Brain microvascular endothelial cell (primary cell): ENCODE measurements at regions not wholly inside any gene's neighbourhood (a gene's known extent, or its start where the extent isn't known, plus 50 kb on each side); places are given as distances from the start of the nearest gene placed in this dataset.

Experiments
- DNase-seq: peaks from one replicate; pipeline ENCODE4 v3.0.0-alpha.2; 2020
- H3K27ac ChIP-seq: fragments of 250-450 bp; sonication (Bioruptor Pico); 2 replicates; pipeline ENCODE4 v1.5.1; 2020; ENCODE audit warnings: mild to moderate bottlenecking, moderate library complexity
- H3K27me3 ChIP-seq: fragments of 250-450 bp; sonication (Bioruptor Pico); replicated peaks from 2 replicates; pipeline ENCODE4 v1.5.1; 2020; ENCODE audit warnings: mild to moderate bottlenecking
- H3K36me3 ChIP-seq: fragments of 250-450 bp; sonication (Bioruptor Pico); replicated peaks from 2 replicates; pipeline ENCODE4 v1.5.1; 2020; ENCODE audit warnings: mild to moderate bottlenecking
- H3K4me3 ChIP-seq: 2 replicates; pipeline ENCODE4 v1.5.1; 2011; ENCODE audit warnings: low read depth, mild to moderate bottlenecking, control low read depth, low read length, moderate library complexity
- in situ Hi-C: cut with HindIII; loops from 2 replicates; pipeline ENCODE4 v1.10.0; 2017; ENCODE audit warnings: low sequenced_read_pairs, low pct_ligation_motif_present
- TF ChIP-seq, protein P1 (sequence below): IDR thresholded peaks from 2 replicates; pipeline ENCODE4 v1.5.1; 2011; ENCODE audit warnings: low read depth, mild to moderate bottlenecking, moderate library complexity, low read length, control low read depth, inconsistent platforms; ENCODE audit errors: missing control alignments

DNA sequence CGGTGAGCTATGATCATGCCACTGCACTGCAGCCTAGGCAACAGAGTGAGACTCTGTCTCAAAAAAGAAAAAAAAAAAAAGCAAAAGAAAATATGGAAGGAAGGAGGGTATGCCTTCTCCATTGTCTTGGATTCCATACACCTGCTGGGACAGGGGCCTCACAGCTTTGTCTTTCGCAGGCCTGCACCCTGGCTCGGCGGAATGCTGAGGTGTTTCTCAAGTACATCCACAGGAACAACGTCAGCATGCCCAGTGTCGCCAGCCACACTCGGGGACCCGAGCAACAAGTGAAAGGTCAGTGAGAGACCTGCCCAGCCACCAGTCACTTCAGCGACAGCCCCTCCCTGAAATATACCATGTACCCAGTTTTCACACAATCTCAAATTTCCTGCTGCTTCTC is 288.5 kb upstream of the UMPS start:
- in situ Hi-C loops, result no loop called here
- no peaks in the 10 kb centered on the region for H3K27me3 ChIP-seq
- H3K4me3 ChIP-seq, result no peak overlapping the region
- TF ChIP-seq, protein P1, sequence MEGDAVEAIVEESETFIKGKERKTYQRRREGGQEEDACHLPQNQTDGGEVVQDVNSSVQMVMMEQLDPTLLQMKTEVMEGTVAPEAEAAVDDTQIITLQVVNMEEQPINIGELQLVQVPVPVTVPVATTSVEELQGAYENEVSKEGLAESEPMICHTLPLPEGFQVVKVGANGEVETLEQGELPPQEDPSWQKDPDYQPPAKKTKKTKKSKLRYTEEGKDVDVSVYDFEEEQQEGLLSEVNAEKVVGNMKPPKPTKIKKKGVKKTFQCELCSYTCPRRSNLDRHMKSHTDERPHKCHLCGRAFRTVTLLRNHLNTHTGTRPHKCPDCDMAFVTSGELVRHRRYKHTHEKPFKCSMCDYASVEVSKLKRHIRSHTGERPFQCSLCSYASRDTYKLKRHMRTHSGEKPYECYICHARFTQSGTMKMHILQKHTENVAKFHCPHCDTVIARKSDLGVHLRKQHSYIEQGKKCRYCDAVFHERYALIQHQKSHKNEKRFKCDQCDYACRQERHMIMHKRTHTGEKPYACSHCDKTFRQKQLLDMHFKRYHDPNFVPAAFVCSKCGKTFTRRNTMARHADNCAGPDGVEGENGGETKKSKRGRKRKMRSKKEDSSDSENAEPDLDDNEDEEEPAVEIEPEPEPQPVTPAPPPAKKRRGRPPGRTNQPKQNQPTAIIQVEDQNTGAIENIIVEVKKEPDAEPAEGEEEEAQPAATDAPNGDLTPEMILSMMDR, result no peak
- no peak for DNase-seq
- H3K27ac ChIP-seq, result no peak overlapping the region
- H3K36me3 ChIP-seq, result no peaks in the 10 kb centered on the region

DNA sequence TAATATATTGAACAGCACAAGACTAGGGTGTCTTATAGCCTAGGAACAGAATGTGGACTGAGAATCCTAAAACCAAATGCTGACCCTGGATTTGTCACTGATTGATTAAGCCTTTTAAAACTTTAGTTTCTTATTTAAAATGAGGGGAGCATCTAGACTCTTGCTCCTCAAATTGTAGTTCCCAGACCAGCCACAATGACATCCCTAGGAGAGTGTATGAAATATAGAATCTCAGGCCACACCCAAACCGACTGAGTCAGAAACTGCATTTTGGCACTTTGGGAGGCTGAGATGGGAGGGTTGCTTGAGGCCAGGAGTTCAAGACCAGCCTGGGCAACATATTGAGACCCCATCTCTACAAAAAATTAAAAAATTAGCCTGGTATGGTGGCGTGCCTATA is 287.8 kb upstream of the UMPS start:
- DNase-seq, result no peak
- in situ Hi-C loops, result no loop called here
- TF ChIP-seq, protein P1, result no peak
- Histone ChIP-seq H3K27me3 (no peaks in the 10 kb centered on the region), H3K36me3 (no peaks in the 10 kb centered on the region), H3K27ac (no peak overlapping the region), H3K4me3 (no peak overlapping the region)

DNA sequence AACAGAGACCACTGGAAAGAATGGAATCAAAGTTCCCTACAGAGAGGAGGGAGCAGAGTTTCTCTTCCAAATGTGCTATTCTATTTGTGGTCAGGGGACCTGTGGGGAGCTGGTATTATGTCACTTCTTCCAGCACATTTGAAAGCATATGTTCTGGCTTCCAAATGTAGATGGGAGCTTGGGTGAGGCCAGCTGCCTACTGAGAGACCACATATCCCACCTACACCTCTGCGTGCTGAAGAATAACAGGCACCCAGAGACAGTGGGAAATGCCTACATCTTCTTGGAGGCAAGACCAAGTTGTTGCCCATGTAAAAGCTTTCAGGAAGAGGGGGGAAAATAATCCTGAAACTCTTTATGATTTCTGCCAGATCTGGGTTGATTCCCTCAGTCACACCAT is 286.8 kb upstream of the UMPS start:
- Histone ChIP-seq H3K36me3 (no peaks in the 10 kb centered on the region), H3K4me3 (no peak overlapping the region), H3K27ac (no peak overlapping the region), H3K27me3 (no peaks in the 10 kb centered on the region)
- TF ChIP-seq, protein P1, result no peak
- DNase-seq, result no peak
- in situ Hi-C loops, result no loop called here

DNA sequence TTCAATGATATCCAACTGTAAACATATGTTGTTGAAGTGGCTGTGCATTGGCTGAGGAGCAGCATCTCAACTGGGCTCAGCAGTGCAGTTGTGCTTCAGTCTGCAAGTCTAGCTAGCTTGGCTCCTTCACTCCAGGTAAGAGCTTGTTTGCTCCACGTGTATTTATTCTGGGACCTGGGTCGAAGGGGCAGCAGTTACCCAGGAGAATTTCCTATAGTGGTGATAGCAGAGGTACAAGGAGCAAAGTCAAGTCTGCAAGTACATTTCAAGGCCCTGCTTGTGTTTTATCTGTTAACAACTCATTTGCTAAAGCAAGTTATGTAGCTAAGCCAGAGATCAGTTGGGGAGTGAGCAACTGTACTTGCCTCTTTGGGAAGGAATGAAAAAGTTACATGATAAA is 286.2 kb upstream of the UMPS start:
- TF ChIP-seq, protein P1, result no peak
- Histone ChIP-seq H3K36me3 (no peaks in the 10 kb centered on the region), H3K4me3 (no peak overlapping the region), H3K27me3 (no peaks in the 10 kb centered on the region), H3K27ac (no peak overlapping the region)
- in situ Hi-C loops, result no loop called here
- no peak for DNase-seq

DNA sequence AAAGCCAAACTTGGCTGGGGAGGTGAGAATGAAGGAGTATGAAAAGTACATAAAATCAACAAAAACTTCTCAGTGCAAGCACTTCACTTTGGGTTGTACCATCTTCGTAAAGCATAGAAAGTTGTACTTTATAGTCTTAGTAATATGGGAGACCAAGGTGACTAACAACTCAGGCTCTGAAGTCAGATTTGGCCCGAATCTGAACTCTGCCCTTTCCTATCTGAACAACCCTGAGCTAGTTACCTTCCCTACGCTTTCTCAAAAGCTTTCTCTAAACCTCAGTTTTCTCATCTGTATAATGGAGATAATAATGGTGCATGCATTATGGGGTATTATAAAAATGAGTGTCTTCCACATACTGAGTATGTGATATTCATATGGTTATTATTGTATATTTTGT is 285.4 kb upstream of the UMPS start:
- H3K27ac ChIP-seq, result no peak overlapping the region
- in situ Hi-C loops, result no loop called here
- no peaks in the 10 kb centered on the region for H3K36me3 ChIP-seq
- no peaks in the 10 kb centered on the region for H3K27me3 ChIP-seq
- no peak for DNase-seq
- no peak overlapping the region for H3K4me3 ChIP-seq
- TF ChIP-seq, protein P1, result no peak

DNA sequence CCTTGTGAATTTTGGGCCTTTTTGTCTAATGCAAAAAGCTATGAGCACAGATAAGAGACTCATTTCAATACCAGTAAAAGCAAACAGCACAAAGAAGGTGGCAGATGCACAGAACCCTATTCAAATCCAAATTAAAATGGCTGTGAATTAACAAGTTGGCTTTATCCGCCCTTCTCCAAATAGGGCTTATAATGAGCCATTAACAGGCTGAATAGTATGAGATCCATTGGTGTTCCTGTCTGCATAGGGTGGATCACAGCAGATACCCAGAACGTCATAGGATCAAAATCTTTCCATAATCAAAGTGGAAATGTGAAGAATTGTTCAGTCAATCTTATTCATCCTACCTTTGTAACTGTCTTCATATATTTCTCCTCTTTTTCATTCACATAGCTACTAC is 282.4 kb upstream of the UMPS start:
- TF ChIP-seq, protein P1, result no peak
- DNase-seq, result no peak
- Histone ChIP-seq H3K4me3 (no peak overlapping the region), H3K27ac (no peak overlapping the region), H3K36me3 (no peaks in the 10 kb centered on the region), H3K27me3 (no peaks in the 10 kb centered on the region)
- in situ Hi-C loops, result no loop called here
